HG03520 (cell line): ENCODE measurements at regions not wholly inside any gene's neighbourhood (a gene's known extent, or its start where the extent isn't known, plus 50 kb on each side); places are given as distances from the start of the nearest gene placed in this dataset.

Experiments
- ATAC-seq: cut with Tn5 transposase; IDR thresholded peaks from one replicate; pipeline ENCODE4 v1.9.1; 2021; ENCODE audit warnings: mild to moderate bottlenecking, moderate library complexity; ENCODE audit not compliant: unreplicated experiment

GRCh38 chr18:64273724-64274123, 124.8 kb upstream of the LINC00305 start:
- ATAC-seq = no peak

DNA sequence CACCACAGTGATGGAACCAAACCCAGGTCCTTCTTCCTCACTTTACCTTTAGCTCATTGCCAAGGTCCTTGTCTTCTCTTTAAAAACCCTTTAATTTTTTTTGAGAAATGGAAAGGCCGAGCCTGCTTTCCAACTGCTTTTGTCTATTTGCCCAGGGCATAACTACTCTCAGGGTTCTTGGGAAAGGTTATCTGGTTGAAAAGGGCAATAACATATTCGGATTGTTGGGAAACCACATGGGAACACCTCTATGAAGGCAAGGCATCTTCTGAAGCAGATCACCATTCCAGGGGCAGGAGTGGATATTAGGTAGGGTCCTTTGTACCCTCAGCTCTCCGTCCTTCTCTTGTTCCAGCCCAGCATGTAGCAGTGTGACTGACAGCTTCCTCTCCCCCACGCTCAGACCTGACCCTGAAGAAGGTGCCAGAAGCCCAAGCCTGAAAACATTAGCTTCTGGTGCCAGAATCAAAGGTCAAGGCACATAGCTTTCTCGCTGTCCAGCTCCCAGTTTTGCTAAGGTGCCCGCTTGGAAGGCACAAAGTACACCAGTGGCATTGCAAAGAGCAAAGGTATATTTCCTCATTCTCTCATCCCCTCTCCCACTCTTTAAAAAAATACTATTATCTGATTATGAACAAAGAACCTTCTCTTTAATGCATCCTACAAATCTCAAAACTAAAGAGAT, 123.2 kb upstream of the LINC00305 start:
- no peak for ATAC-seq

- no peak for ATAC-seq
Observed at GRCh38 chr18:64271246-64271645, 122.4 kb upstream of the LINC00305 start.

DNA sequence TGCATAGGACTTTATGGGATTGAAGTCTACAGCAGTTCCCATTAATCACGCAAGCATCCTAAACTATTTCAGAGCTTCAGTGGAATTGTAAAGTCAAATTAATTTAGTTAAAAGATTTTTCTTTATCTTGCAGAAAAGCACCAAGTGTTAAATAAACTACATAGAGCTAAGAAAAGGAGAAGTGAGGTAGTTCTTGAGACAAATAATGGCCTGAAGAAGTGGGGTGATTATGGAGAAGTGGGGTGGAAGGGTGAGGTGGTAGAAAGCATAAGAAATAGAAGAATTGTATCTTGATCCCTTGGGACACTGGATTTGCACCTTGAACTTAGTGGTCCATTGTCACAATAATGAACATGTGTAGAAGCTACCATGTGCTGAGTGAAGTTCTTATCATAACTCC, 121.7 kb upstream of the LINC00305 start:
- ATAC-seq = no peak

DNA sequence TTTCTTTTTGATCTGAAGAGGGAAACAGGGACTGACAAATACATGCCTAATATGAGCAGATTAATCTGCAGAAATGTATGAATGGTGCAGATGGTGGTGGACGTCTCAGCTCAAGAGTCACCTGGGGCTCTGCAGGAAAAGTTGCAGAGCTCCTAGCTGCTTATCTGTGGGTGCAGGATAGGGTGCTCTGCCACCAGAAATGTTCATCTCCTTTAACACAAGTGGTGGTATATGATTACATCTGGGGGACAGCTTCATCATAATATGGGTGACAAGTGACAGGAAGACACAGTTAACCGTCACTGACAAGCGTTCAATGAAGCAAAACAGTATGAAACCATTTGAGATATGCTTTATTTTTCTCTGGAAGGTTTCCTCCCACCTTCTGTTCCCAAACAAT, 121.2 kb upstream of the LINC00305 start:
- ATAC-seq = no peak

- ATAC-seq = no peak
Observed at GRCh38 chr18:64264171-64264570, 115.3 kb upstream of the LINC00305 start.

- ATAC-seq = no peak
Observed at GRCh38 chr18:64260810-64261209, 111.9 kb upstream of the LINC00305 start.

GRCh38 chr18:64259871-64260270, 111.0 kb upstream of the LINC00305 start:
- no peak for ATAC-seq

- ATAC-seq = no peak
Observed at GRCh38 chr18:64258111-64258650, 109.3 kb upstream of the LINC00305 start.

GRCh38 chr18:64254399-64255093, 105.7 kb upstream of the LINC00305 start:
- no peak for ATAC-seq

GRCh38 chr18:64253873-64254272, 105.0 kb upstream of the LINC00305 start:
- no peak for ATAC-seq

GRCh38 chr18:64253222-64253621, 104.3 kb upstream of the LINC00305 start:
- no peak for ATAC-seq

DNA sequence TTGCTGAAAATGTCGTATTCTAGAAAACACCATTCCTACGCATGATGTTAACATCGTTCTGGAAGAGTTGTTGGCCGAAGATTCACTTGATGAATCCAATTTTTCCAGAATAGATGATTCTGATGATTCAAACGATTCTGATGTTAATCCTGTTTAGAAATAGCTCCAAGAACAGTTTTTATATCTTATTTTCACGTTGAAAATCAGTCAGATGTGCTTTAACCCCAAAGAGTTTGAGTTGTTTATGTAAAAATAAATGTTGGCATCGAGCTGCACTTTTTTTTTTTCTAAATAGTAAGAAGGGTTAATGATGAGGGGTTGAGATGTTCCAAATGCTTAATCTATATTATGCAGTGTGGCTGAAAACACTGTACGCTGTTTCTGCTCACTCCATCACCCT, 99.9 kb upstream of the LINC00305 start:
- no peak for ATAC-seq

DNA sequence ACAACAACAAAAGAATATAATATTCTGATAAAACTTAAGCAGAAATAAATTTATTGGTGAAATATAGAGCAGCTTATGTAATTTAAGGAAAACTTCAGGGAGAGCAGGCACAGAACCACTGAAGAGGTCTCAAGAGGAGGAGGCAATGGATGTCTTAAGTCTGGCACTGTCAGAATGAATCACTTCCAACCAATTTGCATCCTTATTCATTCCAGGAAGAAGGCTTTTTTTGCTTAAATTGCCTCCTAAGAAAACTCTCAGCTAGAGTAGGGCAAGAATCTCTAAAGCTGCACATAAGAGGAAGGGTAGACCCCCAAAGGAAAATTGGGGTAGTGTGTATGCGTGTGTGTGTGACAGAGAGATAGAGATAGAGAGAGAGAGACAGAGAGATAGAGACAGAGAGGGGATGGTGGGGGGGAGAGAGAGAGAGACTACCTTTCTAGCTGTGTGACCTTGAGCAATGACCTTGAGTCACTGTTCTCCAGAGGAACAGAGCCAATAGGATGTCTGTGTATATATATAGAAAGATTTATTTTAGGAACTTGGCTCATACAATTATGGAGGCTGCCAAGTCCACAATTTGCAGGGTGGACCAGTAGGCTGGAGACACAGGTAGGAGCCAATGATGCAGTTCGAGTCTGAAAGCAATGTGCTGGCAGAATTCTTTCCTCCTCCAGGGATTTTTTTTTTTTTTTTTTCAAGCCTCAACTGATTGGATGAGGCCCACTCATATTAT, 96.4 kb upstream of the LINC00305 start:
- ATAC-seq = no peak

DNA sequence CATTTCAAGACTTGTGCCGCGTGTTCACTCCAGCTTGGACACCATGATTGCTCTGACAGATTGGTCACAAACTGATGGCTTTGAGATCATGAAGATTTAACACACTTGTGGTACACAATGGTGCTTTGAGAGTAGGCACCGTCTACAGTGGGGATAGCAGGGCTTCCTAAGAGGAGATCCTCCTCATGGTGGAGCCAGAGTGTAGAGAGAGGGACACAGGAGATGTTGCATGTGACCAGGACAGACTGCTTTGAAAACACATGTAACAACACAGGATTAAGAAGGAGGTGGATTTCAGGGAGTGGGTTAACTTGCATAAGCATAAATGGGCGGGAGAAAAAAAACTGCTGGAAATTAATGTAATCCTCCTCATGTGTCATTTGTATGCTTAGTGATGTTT, 95.7 kb upstream of the LINC00305 start:
- ATAC-seq = no peak

DNA sequence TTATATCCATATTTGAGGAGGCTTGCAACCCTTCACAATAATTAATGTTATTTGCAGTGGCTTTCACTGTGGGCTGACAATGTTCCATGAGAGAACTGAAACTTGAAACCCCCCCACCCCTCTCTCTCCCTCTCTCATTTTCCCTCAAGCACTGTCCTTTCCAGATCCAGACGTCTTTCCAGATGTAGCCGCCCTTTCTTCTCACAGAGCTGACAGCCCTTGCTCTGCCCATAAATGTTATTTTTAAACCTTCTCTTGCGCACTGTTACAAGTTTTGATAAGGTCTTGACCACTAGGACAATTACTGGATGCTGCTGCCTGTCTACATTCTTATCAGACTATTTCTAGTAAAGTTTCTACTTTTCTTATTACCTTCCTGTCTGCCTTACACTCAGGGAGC, 91.4 kb upstream of the LINC00305 start:
- no peak for ATAC-seq

- no peak for ATAC-seq
Observed at GRCh38 chr18:64238076-64238475, 89.2 kb upstream of the LINC00305 start.

GRCh38 chr18:64234321-64234720, 85.4 kb upstream of the LINC00305 start:
- ATAC-seq = no peak

DNA sequence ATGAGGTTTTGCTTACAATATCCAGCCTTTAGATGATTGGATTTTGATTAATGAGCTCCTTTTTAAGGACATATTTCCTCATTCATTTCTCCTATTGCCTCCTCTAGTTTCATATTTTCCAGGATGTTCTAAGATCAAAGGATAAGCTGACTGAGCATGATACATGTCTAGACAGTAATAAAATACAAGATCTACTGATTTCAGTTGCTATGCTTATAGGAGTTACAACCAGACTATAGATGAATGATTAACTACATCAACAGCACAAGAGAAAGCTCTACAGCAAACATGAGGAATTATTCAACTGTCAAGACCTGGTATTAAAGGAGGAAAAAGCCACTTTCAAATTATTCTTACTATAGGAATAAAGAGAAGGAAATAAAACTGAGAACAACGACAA, 85.0 kb upstream of the LINC00305 start:
- ATAC-seq = no peak

GRCh38 chr18:64220941-64221340, 72.1 kb upstream of the LINC00305 start:
- ATAC-seq = no peak

DNA sequence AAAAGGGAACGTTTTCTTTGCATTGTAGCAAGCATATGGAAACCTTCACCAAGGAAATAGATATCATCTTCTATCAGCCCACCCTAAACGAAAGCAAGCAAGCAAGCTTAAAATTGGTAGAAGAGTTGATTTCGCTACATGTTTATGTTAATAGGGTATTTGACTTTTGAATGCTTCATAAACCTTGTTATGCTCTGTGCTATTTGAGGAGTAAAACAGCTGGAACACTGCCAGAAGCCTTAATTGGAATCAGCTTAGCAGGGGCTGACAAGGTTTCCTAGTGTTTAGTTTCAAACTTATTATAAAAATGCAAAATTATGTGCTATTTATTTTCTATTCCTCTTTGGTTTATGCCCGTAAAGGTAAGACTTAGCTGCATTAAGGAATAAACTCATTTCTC, 70.6 kb upstream of the LINC00305 start:
- ATAC-seq = no peak
